A673 (cell line): ENCODE measurements at regions not wholly inside any gene's neighbourhood (a gene's known extent, or its start where the extent isn't known, plus 50 kb on each side); places are given as distances from the start of the nearest gene placed in this dataset.
"Not testable (repeated sequence)": the region's sequence is repeated elsewhere in the genome, so short reads cannot be mapped to it uniquely, and the experiment has no call there.

Experiments used
- BruUV-seq: library from RNA; stranded (reverse); fragments of 400-500 nt; replicated peaks from 2 replicates; lab custom pipeline; 2021; lab: Mats Ljungman, UMichigan
- CTCF ChIA-PET: fragments of 300-600 bp; sonication (Branson Sonifier 250); formaldehyde crosslinking; loops from one replicate; lab custom pipeline; 2022; ENCODE audit warnings: antibody characterized with exemption; lab: Charles Lee
- POLR2A ChIA-PET: fragments of 300-600 bp; sonication (Branson Sonifier 250); formaldehyde crosslinking; loops from one replicate; lab custom pipeline; 2022; ENCODE audit warnings: antibody characterized with exemption; ENCODE audit not compliant: low non-redundant PET; lab: Charles Lee
- DNase-seq: peaks from one replicate; pipeline ENCODE4 v3.0.0-alpha.2; 2015; ENCODE audit warnings: low spot score
- H3K27ac ChIP-seq: fragments of 200-600 bp; sonication (generic); 2 replicates; pipeline ENCODE4 v1.5.1; 2016; ENCODE audit warnings: mixed run types, low read depth, mild to moderate bottlenecking, mixed read lengths, antibody characterized with exemption, low read length; ENCODE audit not compliant: poor library complexity, severe bottlenecking
- H3K27me3 ChIP-seq: fragments of 200-600 bp; sonication (generic); replicated peaks from 2 replicates; pipeline ENCODE4 v1.6.1; 2017; ENCODE audit warnings: mixed run types, low read depth, mild to moderate bottlenecking, mixed read lengths, antibody characterized with exemption, low read length; ENCODE audit not compliant: insufficient read depth, poor library complexity
- H3K36me3 ChIP-seq: fragments of 200-600 bp; sonication (generic); 2 replicates; pipeline ENCODE4 v1.6.1; 2016; ENCODE audit warnings: mixed run types, mild to moderate bottlenecking, mixed read lengths, antibody characterized with exemption, low read length; ENCODE audit not compliant: insufficient read depth, poor library complexity, severe bottlenecking
- H3K4me1 ChIP-seq: fragments of 200-600 bp; sonication (generic); 2 replicates; pipeline ENCODE4 v1.6.1; 2017; ENCODE audit warnings: mixed run types, mild to moderate bottlenecking, mixed read lengths, antibody characterized with exemption, low read length; ENCODE audit not compliant: insufficient read depth, poor library complexity, severe bottlenecking
- H3K4me3 ChIP-seq: fragments of 200-600 bp; sonication (generic); 2 replicates; pipeline ENCODE4 v1.5.1; 2016; ENCODE audit warnings: low read depth, mixed run types, mild to moderate bottlenecking, mixed read lengths, low read length; ENCODE audit not compliant: poor library complexity, severe bottlenecking
- H3K9me3 ChIP-seq: fragments of 200-600 bp; sonication (generic); 2 replicates; pipeline ENCODE4 v1.6.1; 2016; ENCODE audit warnings: mixed run types, low read depth, mild to moderate bottlenecking, mixed read lengths, antibody characterized with exemption, low read length; ENCODE audit not compliant: poor library complexity, severe bottlenecking
- CTCF ChIP-seq: fragments of 300-800, 200-600 bp; sonication (generic); conservative IDR thresholded peaks from 2 replicates; pipeline ENCODE4 v1.5.1; 2017; ENCODE audit warnings: low read depth, mild to moderate bottlenecking, antibody characterized with exemption, low read length, moderate library complexity, mixed read lengths
- EZH2 ChIP-seq: fragments of 200-600 bp; sonication (generic); IDR thresholded peaks from 2 replicates; pipeline ENCODE4 v1.6.1; 2017; ENCODE audit warnings: borderline replicate concordance, low read depth, mild to moderate bottlenecking, mixed read lengths, antibody characterized with exemption, low read length; ENCODE audit not compliant: poor library complexity, severe bottlenecking
- intact Hi-C: fragments of 100-400 bp; cut with micrococcal nuclease; formaldehyde crosslinking; loops from one replicate; pipeline ENCODE4 v1.10.0; 2022; ENCODE audit not compliant: unreplicated experiment

DNA sequence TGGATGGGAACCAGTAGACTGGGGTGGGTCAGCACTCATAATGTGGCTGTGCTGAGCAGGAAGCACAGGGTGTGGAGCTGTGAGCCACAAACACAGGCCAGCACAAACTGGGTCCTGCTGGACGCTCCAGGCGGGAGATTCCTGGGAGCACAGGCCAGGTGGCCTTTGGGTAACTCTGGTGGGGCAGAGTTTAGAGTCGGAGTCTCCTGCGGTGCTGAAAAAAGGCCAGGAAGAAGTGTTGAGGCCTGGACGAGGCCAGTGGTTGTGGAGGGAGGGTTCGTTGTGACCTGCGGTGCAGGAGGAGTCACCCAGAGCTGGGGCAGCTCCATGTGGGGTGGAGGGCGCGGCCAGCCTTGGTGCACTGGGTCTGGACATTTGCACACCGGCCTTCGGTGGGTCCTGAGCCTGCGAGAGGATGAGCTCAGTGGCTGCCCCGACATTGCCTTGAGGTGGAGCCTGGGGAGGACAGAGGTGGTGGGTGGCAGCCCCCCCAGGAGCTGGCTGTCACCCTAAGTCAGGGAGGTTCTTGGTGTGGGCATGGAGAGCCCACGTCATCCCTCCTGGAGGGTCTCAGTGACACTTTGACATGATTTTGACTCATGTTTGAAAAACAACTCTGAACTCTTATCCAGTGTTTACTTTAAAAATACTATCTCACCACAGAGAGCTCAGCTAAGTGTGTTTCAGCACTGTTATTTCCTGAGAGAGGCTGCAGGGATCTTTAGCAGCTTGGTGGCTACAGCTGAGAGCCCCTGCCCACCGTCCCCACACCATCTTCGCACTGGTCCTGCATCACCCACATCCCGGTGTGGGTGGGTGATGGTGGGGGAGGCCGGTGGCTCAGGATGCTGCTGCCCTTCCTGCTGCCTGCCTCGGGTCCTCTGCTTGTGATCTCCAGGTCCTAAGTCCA, 98.7 kb downstream of the NPIPB11 start:
- no peak overlapping the region for H3K27ac ChIP-seq
- no TSS peak for BruUV-seq
- no peak for DNase-seq
- no peak overlapping the region for H3K4me3 ChIP-seq
- H3K27me3 ChIP-seq = no peaks in the 10 kb centered on the region
- no peaks in the 10 kb centered on the region for H3K36me3 ChIP-seq
- TF ChIP-seq EZH2 = no peak
- no peak for TF ChIP-seq CTCF
- CTCF ChIA-PET = interaction anchor here (0.8 kb wide), 1 partner anchor 340 kb away, joined by 6 read pairs; no protein-coding TSS in a partner anchor
- H3K4me1 ChIP-seq = no peaks in the 10 kb centered on the region
- H3K9me3 ChIP-seq = no peaks in the 10 kb centered on the region
- POLR2A ChIA-PET = no interaction called here
- intact Hi-C loops = no loop called here

DNA sequence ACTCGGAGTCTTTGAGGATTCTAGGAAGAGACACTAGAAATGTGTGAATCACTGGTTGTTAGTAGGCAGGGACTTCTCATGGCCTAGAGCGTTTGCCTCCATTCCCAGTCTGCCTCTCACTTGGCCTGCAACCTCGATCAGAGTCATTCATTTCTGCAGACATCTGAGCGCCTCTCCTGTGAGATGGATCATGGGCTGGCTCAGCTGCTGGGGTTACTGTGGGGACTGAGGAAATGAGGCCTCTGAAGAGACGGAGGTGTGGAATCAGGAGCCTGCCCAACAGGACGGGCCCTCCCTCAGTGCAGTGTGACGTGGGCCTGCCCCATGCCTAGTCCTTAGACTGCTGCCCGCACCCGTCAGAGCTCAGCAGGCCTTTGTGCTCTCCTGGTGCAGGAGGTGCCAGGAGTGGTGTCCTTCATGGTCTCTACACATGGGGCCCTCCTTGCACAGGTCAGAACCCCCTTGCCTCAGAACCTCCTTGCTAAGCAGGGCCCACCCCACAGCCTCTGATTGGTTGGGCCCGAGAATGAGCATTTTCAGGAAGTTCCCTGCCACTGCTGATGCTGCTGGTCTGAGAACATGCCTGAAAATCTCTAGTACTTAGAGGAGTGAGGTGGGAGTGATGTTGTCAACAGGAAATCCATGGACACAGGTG, 99.4 kb downstream of the NPIPB11 start:
- no peaks in the 10 kb centered on the region for H3K27me3 ChIP-seq
- H3K36me3 ChIP-seq = no peaks in the 10 kb centered on the region
- no TSS peak for BruUV-seq
- no peak for DNase-seq
- POLR2A ChIA-PET = no interaction called here
- no peaks in the 10 kb centered on the region for H3K4me1 ChIP-seq
- H3K9me3 ChIP-seq = no peaks in the 10 kb centered on the region
- intact Hi-C loops = no loop called here
- TF ChIP-seq CTCF (no peak), EZH2 (no peak)
- no peak overlapping the region for H3K4me3 ChIP-seq
- CTCF ChIA-PET = no interaction called here
- H3K27ac ChIP-seq = no peak overlapping the region

GRCh38 chr16:29306201-29306600, 100.3 kb downstream of the NPIPB11 start:
- no peak for TF ChIP-seq EZH2
- TF ChIP-seq CTCF = no peak
- H3K36me3 ChIP-seq = no peaks in the 10 kb centered on the region
- ChIA-PET POLR2A (no interaction called here), CTCF (no interaction called here)
- no peak for DNase-seq
- no peaks in the 10 kb centered on the region for H3K27me3 ChIP-seq
- H3K4me3 ChIP-seq = no peak overlapping the region
- intact Hi-C loops = no loop called here
- H3K9me3 ChIP-seq = no peaks in the 10 kb centered on the region
- no TSS peak for BruUV-seq
- no peak overlapping the region for H3K27ac ChIP-seq
- no peaks in the 10 kb centered on the region for H3K4me1 ChIP-seq

DNA sequence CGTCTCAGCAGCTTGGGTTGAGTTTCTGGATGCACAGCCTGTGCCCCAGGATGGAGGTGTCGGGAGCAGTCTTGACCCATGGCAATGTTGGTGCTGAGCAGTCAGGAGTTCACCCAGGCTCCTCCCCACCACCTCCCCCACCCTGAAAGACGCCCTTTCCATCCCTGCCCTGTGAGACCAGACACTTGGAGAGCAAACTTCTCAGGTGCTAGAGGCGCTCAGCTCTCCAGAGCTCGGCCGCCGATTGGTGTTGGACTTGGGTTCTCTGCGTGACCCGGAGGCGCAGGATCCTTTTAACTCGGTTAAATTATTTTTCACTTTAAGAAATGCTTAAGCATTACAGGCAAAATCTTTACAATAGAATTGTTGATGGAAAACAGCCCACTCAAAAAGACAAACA, 101.5 kb downstream of the NPIPB11 start:
- H3K9me3 ChIP-seq, CTCF ChIA-PET, H3K27ac ChIP-seq, intact Hi-C loops, H3K27me3 ChIP-seq, H3K36me3 ChIP-seq, DNase-seq, H3K4me1 ChIP-seq, BruUV-seq, H3K4me3 ChIP-seq, POLR2A ChIA-PET: not testable (repeated sequence)
